CD4-positive, alpha-beta T cell (primary cell): ENCODE measurements at regions not wholly inside any gene's neighbourhood (a gene's known extent, or its start where the extent isn't known, plus 50 kb on each side); places are given as distances from the start of the nearest gene placed in this dataset.

Experiments used
- ATAC-seq: fragments of 200-7000 bp; cut with Tn5 transposase; one replicate; pipeline ENCODE4 v1.10.0; 2022; ENCODE audit warnings: mild to moderate bottlenecking; ENCODE audit not compliant: poor library complexity
- CTCF ChIA-PET: fragments of 350-600 bp; sonication (Branson Sonifier 250); formaldehyde crosslinking; loops from one replicate; lab custom pipeline; 2021; ENCODE audit warnings: antibody characterized with exemption, inconsistent platforms; lab: Charles Lee
- POLR2A ChIA-PET: fragments of 350-600 bp; sonication (Branson Sonifier 250); formaldehyde crosslinking; loops from one replicate; lab custom pipeline; 2021; ENCODE audit warnings: antibody characterized with exemption, inconsistent platforms; lab: Charles Lee
- DNase-seq, 14 experiments: peaks; one replicate each; pipeline ENCODE4 v3.0.0-alpha.2; 2013 to 2020; ENCODE audit warnings: mixed read lengths in 2 of 14
- H3K27ac ChIP-seq, 2 donors: one replicate each; pipeline versions ENCODE4 v1.5.1 to v1.7.0; 2013; ENCODE audit warnings: low read length in 2 of 2, low read depth in 1 of 2, mild to moderate bottlenecking in 1 of 2
- H3K27me3 ChIP-seq, 2 experiments: 1 replicate in 1 of 2; 2 replicates in 1 of 2; pipeline versions ENCODE4 v1.6.1 to v1.7.0; 2013; ENCODE audit warnings: low read length in 2 of 2, control low read depth in 1 of 2, mild to moderate bottlenecking in 1 of 2, moderate library complexity in 1 of 2; ENCODE audit not compliant: insufficient read depth in 2 of 2, control insufficient read depth in 1 of 2
- H3K36me3 ChIP-seq: one replicate; pipeline ENCODE4 v1.6.1; 2013; ENCODE audit warnings: low read length, control low read depth; ENCODE audit not compliant: insufficient read depth
- H3K4me1 ChIP-seq: one replicate; pipeline ENCODE4 v1.6.1; 2013; ENCODE audit warnings: low read length, control low read depth; ENCODE audit not compliant: insufficient read depth
- H3K4me3 ChIP-seq: one replicate; pipeline ENCODE4 v1.5.1; 2013; ENCODE audit warnings: mild to moderate bottlenecking, low read length, moderate library complexity
- H3K9me3 ChIP-seq, 2 experiments: 1 replicate in 1 of 2; 2 replicates in 1 of 2; pipeline versions ENCODE4 v1.6.1 to v1.7.0; 2013; ENCODE audit warnings: low read length in 2 of 2, mild to moderate bottlenecking in 2 of 2, control low read depth in 1 of 2, moderate library complexity in 1 of 2; ENCODE audit not compliant: control insufficient read depth in 1 of 2, insufficient read depth in 1 of 2
- H3K27ac Mint-ChIP-seq: one replicate; pipeline ENCODE4 v1.8.0; 2020; ENCODE audit warnings: mixed read lengths
- H3K27me3 Mint-ChIP-seq: one replicate; pipeline ENCODE4 v1.8.0; 2021; ENCODE audit warnings: mixed read lengths
- H3K36me3 Mint-ChIP-seq: one replicate; pipeline ENCODE4 v1.8.0; 2021; ENCODE audit warnings: low read depth, mixed read lengths
- H3K4me1 Mint-ChIP-seq: one replicate; pipeline ENCODE4 v1.8.0; 2021; ENCODE audit warnings: low read depth, mixed read lengths
- H3K4me3 Mint-ChIP-seq: one replicate; pipeline ENCODE4 v1.8.0; 2020; ENCODE audit warnings: mild to moderate bottlenecking, mixed read lengths
- H3K9me3 Mint-ChIP-seq: one replicate; pipeline ENCODE4 v1.8.0; 2020; ENCODE audit warnings: mixed read lengths
- intact Hi-C, 2 experiments: fragments of 100-400 bp; cut with DNase I in 1 of 2; cut with micrococcal nuclease in 1 of 2; formaldehyde crosslinking; loops; one replicate each; pipeline versions ENCODE4 v1.15.1 to v1.9.0; 2023 to 2025; cut with DNase I, micrococcal nuclease
- TF ChIP-seq, protein P1 (sequence below): fragments of 200-600 bp; IDR thresholded peaks from one replicate; pipeline ENCODE4 v1.8.0; 2022; ENCODE audit warnings: antibody characterized with exemption, mild to moderate bottlenecking

GRCh38 chr4:173782660-173783059 lies 252.6 kb upstream of the HAND2 start:
- Histone ChIP-seq H3K27me3 (no peaks in the 10 kb centered on the region), H3K4me3 (no peak overlapping the region), H3K9me3 (no peaks in the 10 kb centered on the region), H3K4me1 (no peaks in the 10 kb centered on the region), H3K36me3 (no peaks in the 10 kb centered on the region), H3K27ac (no peak overlapping the region)
- intact Hi-C loops, result no loop called here
- no peaks in the 10 kb centered on the region for H3K4me1 Mint-ChIP-seq
- no peaks in the 10 kb centered on the region for H3K27me3 Mint-ChIP-seq
- H3K27ac Mint-ChIP-seq, result no peak overlapping the region
- TF ChIP-seq, protein P1, sequence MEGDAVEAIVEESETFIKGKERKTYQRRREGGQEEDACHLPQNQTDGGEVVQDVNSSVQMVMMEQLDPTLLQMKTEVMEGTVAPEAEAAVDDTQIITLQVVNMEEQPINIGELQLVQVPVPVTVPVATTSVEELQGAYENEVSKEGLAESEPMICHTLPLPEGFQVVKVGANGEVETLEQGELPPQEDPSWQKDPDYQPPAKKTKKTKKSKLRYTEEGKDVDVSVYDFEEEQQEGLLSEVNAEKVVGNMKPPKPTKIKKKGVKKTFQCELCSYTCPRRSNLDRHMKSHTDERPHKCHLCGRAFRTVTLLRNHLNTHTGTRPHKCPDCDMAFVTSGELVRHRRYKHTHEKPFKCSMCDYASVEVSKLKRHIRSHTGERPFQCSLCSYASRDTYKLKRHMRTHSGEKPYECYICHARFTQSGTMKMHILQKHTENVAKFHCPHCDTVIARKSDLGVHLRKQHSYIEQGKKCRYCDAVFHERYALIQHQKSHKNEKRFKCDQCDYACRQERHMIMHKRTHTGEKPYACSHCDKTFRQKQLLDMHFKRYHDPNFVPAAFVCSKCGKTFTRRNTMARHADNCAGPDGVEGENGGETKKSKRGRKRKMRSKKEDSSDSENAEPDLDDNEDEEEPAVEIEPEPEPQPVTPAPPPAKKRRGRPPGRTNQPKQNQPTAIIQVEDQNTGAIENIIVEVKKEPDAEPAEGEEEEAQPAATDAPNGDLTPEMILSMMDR, result no peak
- no peaks in the 10 kb centered on the region for H3K36me3 Mint-ChIP-seq
- no peak overlapping the region for H3K4me3 Mint-ChIP-seq
- DNase-seq, result no peak
- no peak for ATAC-seq
- H3K9me3 Mint-ChIP-seq, result peaks cover 3% of the 10 kb centered on the region
- CTCF ChIA-PET, result no interaction called here
- POLR2A ChIA-PET, result no interaction called here

GRCh38 chr4:173777921-173778320 lies 247.9 kb upstream of the HAND2 start:
- no peaks in the 10 kb centered on the region for H3K9me3 ChIP-seq
- TF ChIP-seq, protein P1, result no peak
- DNase-seq (no peak), ATAC-seq (no peak)
- Mint-ChIP-seq H3K4me3 (no peak overlapping the region), H3K9me3 (no peaks in the 10 kb centered on the region), H3K27ac (no peak overlapping the region), H3K36me3 (no peaks in the 10 kb centered on the region), H3K27me3 (no peaks in the 10 kb centered on the region), H3K4me1 (no peaks in the 10 kb centered on the region)
- H3K27me3 ChIP-seq, result no peaks in the 10 kb centered on the region
- no peaks in the 10 kb centered on the region for H3K4me1 ChIP-seq
- intact Hi-C loops, result no loop called here
- POLR2A ChIA-PET, result no interaction called here
- CTCF ChIA-PET, result no interaction called here
- H3K4me3 ChIP-seq, result no peak overlapping the region
- no peak overlapping the region for H3K27ac ChIP-seq
- no peaks in the 10 kb centered on the region for H3K36me3 ChIP-seq

GRCh38 chr4:173777421-173777820 lies 247.4 kb upstream of the HAND2 start:
- Mint-ChIP-seq H3K36me3 (no peaks in the 10 kb centered on the region), H3K9me3 (peaks cover 3% of the 10 kb centered on the region), H3K4me1 (no peaks in the 10 kb centered on the region), H3K27ac (no peak overlapping the region), H3K27me3 (no peaks in the 10 kb centered on the region), H3K4me3 (no peak overlapping the region)
- ChIA-PET POLR2A (no interaction called here), CTCF (no interaction called here)
- TF ChIP-seq, protein P1, result no peak
- ATAC-seq (no peak), DNase-seq (no peak)
- Histone ChIP-seq H3K4me3 (no peak overlapping the region), H3K27me3 (no peaks in the 10 kb centered on the region), H3K27ac (no peak overlapping the region), H3K36me3 (no peaks in the 10 kb centered on the region), H3K4me1 (no peaks in the 10 kb centered on the region), H3K9me3 (no peaks in the 10 kb centered on the region)
- intact Hi-C loops, result no loop called here
